ENCODE measurements at regions not wholly inside any gene's neighbourhood (a gene's known extent, or its start where the extent isn't known, plus 50 kb on each side); places are given as distances from the start of the nearest gene placed in this dataset.

GRCh38 chr13:22594041-22594440, 586.7 kb upstream of the SGCG start:
- Histone ChIP-seq H4K8ac (ENCODE audit: low read depth, low read length) (no peak overlapping the region), H3K36me3 (ENCODE audit: control insufficient read depth, insufficient read depth, low read length) (no peaks in the 10 kb centered on the region), H3K4me3 (ENCODE audit: low read length) (no peak overlapping the region), H2BK15ac (replicated peaks; ENCODE audit: low read depth) (no peak overlapping the region), H3K27me3 (ENCODE audit: insufficient read depth, low read length, poor library complexity) (no peaks in the 10 kb centered on the region), H3K4ac (ENCODE audit: low read depth, low read length) (no peak overlapping the region), H2BK5ac (ENCODE audit: low read length) (no peak overlapping the region), H3K56ac (ENCODE audit: low read length) (no peak overlapping the region), H3K4me1 (ENCODE audit: control insufficient read depth, low read depth, low read length) (no peaks in the 10 kb centered on the region), H4K5ac (ENCODE audit: low read length) (no peak overlapping the region), H2BK120ac (ENCODE audit: low read depth, low read length) (no peak overlapping the region), H3K18ac (ENCODE audit: low read length) (no peak overlapping the region), H3K9ac (ENCODE audit: low read length) (no peak overlapping the region), H2AK5ac (ENCODE audit: low read length) (no peak overlapping the region), H3K23ac (ENCODE audit: low read length) (no peak overlapping the region), H3K79me2 (ENCODE audit: control insufficient read depth, insufficient read depth, low read length) (no peaks in the 10 kb centered on the region), H3K79me1 (ENCODE audit: low read length) (no peaks in the 10 kb centered on the region), H3K27ac (ENCODE audit: low read depth, low read length) (no peak overlapping the region), H3K4me2 (ENCODE audit: low read length) (no peak overlapping the region)
- no peak for DNase-seq
- no CpG with 5 or more reads among the region's 10 CpGs for WGBS (ENCODE audit: extremely low coverage, insufficient coverage, low lambda C conversion rate)

- Histone ChIP-seq H3K79me2 (ENCODE audit: control insufficient read depth, insufficient read depth, low read length) (no peaks in the 10 kb centered on the region), H3K4me3 (ENCODE audit: low read length) (no peak overlapping the region), H4K8ac (ENCODE audit: low read depth, low read length) (no peak overlapping the region), H3K27ac (ENCODE audit: low read depth, low read length) (no peak overlapping the region), H3K79me1 (ENCODE audit: low read length) (no peaks in the 10 kb centered on the region), H2BK120ac (ENCODE audit: low read depth, low read length) (no peak overlapping the region), H3K18ac (ENCODE audit: low read length) (no peak overlapping the region), H2BK5ac (ENCODE audit: low read length) (no peak overlapping the region), H3K36me3 (ENCODE audit: control insufficient read depth, insufficient read depth, low read length) (no peaks in the 10 kb centered on the region), H3K9ac (ENCODE audit: low read length) (no peak overlapping the region), H2BK15ac (replicated peaks; ENCODE audit: low read depth) (no peak overlapping the region), H2AK5ac (ENCODE audit: low read length) (no peak overlapping the region), H3K23ac (ENCODE audit: low read length) (no peak overlapping the region), H3K4me1 (ENCODE audit: control insufficient read depth, low read depth, low read length) (no peaks in the 10 kb centered on the region), H4K5ac (ENCODE audit: low read length) (no peak overlapping the region), H3K4me2 (ENCODE audit: low read length) (no peak overlapping the region), H3K4ac (ENCODE audit: low read depth, low read length) (no peak overlapping the region), H3K27me3 (ENCODE audit: insufficient read depth, low read length, poor library complexity) (no peaks in the 10 kb centered on the region), H3K56ac (ENCODE audit: low read length) (no peak overlapping the region)
- DNase-seq, result peak; percentile 30
- no CpG with 5 or more reads among the region's 5 CpGs for WGBS (ENCODE audit: extremely low coverage, insufficient coverage, low lambda C conversion rate)
These were observed 584.5 kb upstream of the SGCG start for GRCh38 chr13:22596171-22596863.

- H3K36me3 ChIP-seq (ENCODE audit: control insufficient read depth, insufficient read depth, low read length), result no peaks in the 10 kb centered on the region
- DNase-seq, result no peak
- H3K56ac ChIP-seq (ENCODE audit: low read length), result no peak overlapping the region
- no peak overlapping the region for H3K4me2 ChIP-seq (ENCODE audit: low read length)
- H2BK5ac ChIP-seq (ENCODE audit: low read length), result no peak overlapping the region
- H3K79me2 ChIP-seq (ENCODE audit: control insufficient read depth, insufficient read depth, low read length), result no peaks in the 10 kb centered on the region
- H3K9ac ChIP-seq (ENCODE audit: low read length), result no peak overlapping the region
- H3K27me3 ChIP-seq (ENCODE audit: insufficient read depth, low read length, poor library complexity), result no peaks in the 10 kb centered on the region
- no peak overlapping the region for H3K23ac ChIP-seq (ENCODE audit: low read length)
- no peak overlapping the region for H4K5ac ChIP-seq (ENCODE audit: low read length)
- H3K4ac ChIP-seq (ENCODE audit: low read depth, low read length), result no peak overlapping the region
- H2BK120ac ChIP-seq (ENCODE audit: low read depth, low read length), result no peak overlapping the region
- no peaks in the 10 kb centered on the region for H3K4me1 ChIP-seq (ENCODE audit: control insufficient read depth, low read depth, low read length)
- no peaks in the 10 kb centered on the region for H3K79me1 ChIP-seq (ENCODE audit: low read length)
- no peak overlapping the region for H2BK15ac ChIP-seq (replicated peaks; ENCODE audit: low read depth)
- H3K18ac ChIP-seq (ENCODE audit: low read length), result no peak overlapping the region
- H4K8ac ChIP-seq (ENCODE audit: low read depth, low read length), result no peak overlapping the region
- H2AK5ac ChIP-seq (ENCODE audit: low read length), result no peak overlapping the region
- H3K4me3 ChIP-seq (ENCODE audit: low read length), result no peak overlapping the region
- H3K27ac ChIP-seq (ENCODE audit: low read depth, low read length), result no peak overlapping the region
These were observed 581.6 kb upstream of the SGCG start for GRCh38 chr13:22599156-22599555.

GRCh38 chr13:22618002-22618401, 562.8 kb upstream of the SGCG start:
- Histone ChIP-seq H2BK5ac (ENCODE audit: low read length) (no peak overlapping the region), H2BK15ac (replicated peaks; ENCODE audit: low read depth) (no peak overlapping the region), H3K9ac (ENCODE audit: low read length) (no peak overlapping the region), H3K18ac (ENCODE audit: low read length) (no peak overlapping the region), H3K4me3 (ENCODE audit: low read length) (no peak overlapping the region), H3K79me1 (ENCODE audit: low read length) (no peaks in the 10 kb centered on the region), H3K4me2 (ENCODE audit: low read length) (no peak overlapping the region), H3K27ac (ENCODE audit: low read depth, low read length) (no peak overlapping the region), H3K4me1 (ENCODE audit: control insufficient read depth, low read depth, low read length) (no peaks in the 10 kb centered on the region), H2BK120ac (ENCODE audit: low read depth, low read length) (no peak overlapping the region), H3K23ac (ENCODE audit: low read length) (no peak overlapping the region), H4K5ac (ENCODE audit: low read length) (no peak overlapping the region), H3K36me3 (ENCODE audit: control insufficient read depth, insufficient read depth, low read length) (no peaks in the 10 kb centered on the region), H3K27me3 (ENCODE audit: insufficient read depth, low read length, poor library complexity) (no peaks in the 10 kb centered on the region), H3K79me2 (ENCODE audit: control insufficient read depth, insufficient read depth, low read length) (no peaks in the 10 kb centered on the region), H2AK5ac (ENCODE audit: low read length) (no peak overlapping the region), H3K4ac (ENCODE audit: low read depth, low read length) (no peak overlapping the region), H3K56ac (ENCODE audit: low read length) (no peak overlapping the region), H4K8ac (ENCODE audit: low read depth, low read length) (no peak overlapping the region)
- no peak for DNase-seq
- WGBS (ENCODE audit: extremely low coverage, insufficient coverage, low lambda C conversion rate), result no CpG with 5 or more reads among the region's 3 CpGs

- no peak overlapping the region for H2BK15ac ChIP-seq (replicated peaks; ENCODE audit: low read depth)
- no peak overlapping the region for H3K27ac ChIP-seq (ENCODE audit: low read depth, low read length)
- H3K79me2 ChIP-seq (ENCODE audit: control insufficient read depth, insufficient read depth, low read length), result no peaks in the 10 kb centered on the region
- WGBS (ENCODE audit: extremely low coverage, insufficient coverage, low lambda C conversion rate), result no CpG with 5 or more reads among the region's 5 CpGs
- H3K27me3 ChIP-seq (ENCODE audit: insufficient read depth, low read length, poor library complexity), result no peaks in the 10 kb centered on the region
- H3K18ac ChIP-seq (ENCODE audit: low read length), result no peak overlapping the region
- no peak overlapping the region for H3K56ac ChIP-seq (ENCODE audit: low read length)
- H3K4me1 ChIP-seq (ENCODE audit: control insufficient read depth, low read depth, low read length), result no peaks in the 10 kb centered on the region
- no peak overlapping the region for H3K23ac ChIP-seq (ENCODE audit: low read length)
- no peak overlapping the region for H3K4ac ChIP-seq (ENCODE audit: low read depth, low read length)
- no peak overlapping the region for H3K9ac ChIP-seq (ENCODE audit: low read length)
- DNase-seq, result no peak
- no peak overlapping the region for H4K8ac ChIP-seq (ENCODE audit: low read depth, low read length)
- no peak overlapping the region for H2BK120ac ChIP-seq (ENCODE audit: low read depth, low read length)
- no peak overlapping the region for H4K5ac ChIP-seq (ENCODE audit: low read length)
- no peak overlapping the region for H3K4me2 ChIP-seq (ENCODE audit: low read length)
- H3K36me3 ChIP-seq (ENCODE audit: control insufficient read depth, insufficient read depth, low read length), result no peaks in the 10 kb centered on the region
- H3K79me1 ChIP-seq (ENCODE audit: low read length), result no peaks in the 10 kb centered on the region
- no peak overlapping the region for H2AK5ac ChIP-seq (ENCODE audit: low read length)
- no peak overlapping the region for H3K4me3 ChIP-seq (ENCODE audit: low read length)
- no peak overlapping the region for H2BK5ac ChIP-seq (ENCODE audit: low read length)
These were observed 555.1 kb upstream of the SGCG start for GRCh38 chr13:22625691-22626090.

GRCh38 chr13:22629374-22629773, 551.4 kb upstream of the SGCG start:
- Histone ChIP-seq H3K27ac (ENCODE audit: low read depth, low read length) (no peak overlapping the region), H2BK5ac (ENCODE audit: low read length) (no peak overlapping the region), H3K23ac (ENCODE audit: low read length) (no peak overlapping the region), H4K5ac (ENCODE audit: low read length) (no peak overlapping the region), H3K4me2 (ENCODE audit: low read length) (no peak overlapping the region), H3K4ac (ENCODE audit: low read depth, low read length) (no peak overlapping the region), H3K79me1 (ENCODE audit: low read length) (no peaks in the 10 kb centered on the region), H3K4me3 (ENCODE audit: low read length) (no peak overlapping the region), H3K79me2 (ENCODE audit: control insufficient read depth, insufficient read depth, low read length) (no peaks in the 10 kb centered on the region), H3K4me1 (ENCODE audit: control insufficient read depth, low read depth, low read length) (no peaks in the 10 kb centered on the region), H2BK120ac (ENCODE audit: low read depth, low read length) (no peak overlapping the region), H3K27me3 (ENCODE audit: insufficient read depth, low read length, poor library complexity) (no peaks in the 10 kb centered on the region), H3K18ac (ENCODE audit: low read length) (no peak overlapping the region), H2AK5ac (ENCODE audit: low read length) (no peak overlapping the region), H2BK15ac (replicated peaks; ENCODE audit: low read depth) (no peak overlapping the region), H3K9ac (ENCODE audit: low read length) (no peak overlapping the region), H3K36me3 (ENCODE audit: control insufficient read depth, insufficient read depth, low read length) (no peaks in the 10 kb centered on the region), H4K8ac (ENCODE audit: low read depth, low read length) (no peak overlapping the region), H3K56ac (ENCODE audit: low read length) (no peak overlapping the region)
- peak; percentile 3 for DNase-seq
- no CpG with 5 or more reads among the region's 2 CpGs for WGBS (ENCODE audit: extremely low coverage, insufficient coverage, low lambda C conversion rate)
